Effector memory CD8-positive, alpha-beta T cell (primary cell): ENCODE measurements at regions not wholly inside any gene's neighbourhood (a gene's known extent, or its start where the extent isn't known, plus 50 kb on each side); places are given as distances from the start of the nearest gene placed in this dataset.

Experiments
- ATAC-seq: fragments of 150-1000 bp; cut with Tn5 transposase; replicated peaks from 2 replicates; pipeline ENCODE4 v1.10.0; 2021; ENCODE audit warnings: mild to moderate bottlenecking, moderate library complexity
- DNase-seq, 3 experiments: peaks; one replicate each; pipeline ENCODE4 v3.0.0; 2021
- H3K27ac Mint-ChIP-seq, 2 donors: one replicate each; pipeline ENCODE4 v1.8.0; 2022; ENCODE audit warnings: mild to moderate bottlenecking in 2 of 2, mixed read lengths in 2 of 2, moderate library complexity in 2 of 2
- H3K27me3 Mint-ChIP-seq, 2 donors: one replicate each; pipeline ENCODE4 v1.8.0; 2022; ENCODE audit warnings: mixed read lengths in 2 of 2
- H3K36me3 Mint-ChIP-seq: one replicate; pipeline ENCODE4 v1.8.0; 2022; ENCODE audit warnings: mild to moderate bottlenecking, moderate library complexity, mixed read lengths; ENCODE audit not compliant: insufficient read depth
- H3K4me1 Mint-ChIP-seq, 2 donors: one replicate each; pipeline ENCODE4 v1.8.0; 2022; ENCODE audit warnings: low read depth in 2 of 2, mixed read lengths in 2 of 2
- H3K4me3 Mint-ChIP-seq, 2 donors: one replicate each; pipeline ENCODE4 v1.8.0; 2022; ENCODE audit warnings: mild to moderate bottlenecking in 2 of 2, mixed read lengths in 2 of 2, moderate library complexity in 2 of 2
- H3K9me3 Mint-ChIP-seq, 2 donors: one replicate each; pipeline ENCODE4 v1.8.0; 2022; ENCODE audit warnings: mixed read lengths in 2 of 2

DNA sequence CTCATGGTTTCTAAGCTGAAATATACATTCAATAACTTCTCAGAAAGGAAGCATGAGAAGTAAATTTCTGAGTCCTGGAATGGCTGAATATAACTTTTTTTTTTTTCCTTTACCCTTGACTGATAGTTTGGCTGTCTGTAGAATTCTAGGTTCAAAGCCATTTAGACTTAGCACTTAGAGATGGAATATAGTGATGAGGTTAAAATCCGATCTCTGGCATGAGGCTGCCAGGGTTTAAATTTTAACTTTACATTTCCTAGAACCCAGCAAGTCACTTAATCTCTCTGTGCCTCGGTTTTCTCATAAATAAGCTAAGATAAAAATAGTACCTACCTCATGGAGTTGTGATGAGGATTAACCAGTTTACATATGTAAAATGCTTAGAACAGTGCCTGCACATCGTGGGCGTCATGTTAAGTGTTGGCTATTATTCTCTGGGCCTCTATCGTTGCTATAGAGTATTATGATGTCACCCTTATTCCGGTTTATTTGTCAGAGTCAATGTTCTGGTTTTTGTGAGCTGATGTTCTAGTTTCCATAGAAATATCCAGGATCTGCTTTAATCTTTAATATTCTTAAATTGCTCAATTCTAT is 199.8 kb upstream of the TLE3 start:
- Mint-ChIP-seq H3K27ac (no peak overlapping the region), H3K4me1 (peaks cover 5 to 9% of the 10 kb centered on the region in 2 donors), H3K27me3 (no peaks in the 10 kb centered on the region), H3K36me3 (peaks cover 5% of the 10 kb centered on the region), H3K9me3 (no peaks in the 10 kb centered on the region), H3K4me3 (no peak overlapping the region)
- ATAC-seq (no peak), DNase-seq (no peak)

DNA sequence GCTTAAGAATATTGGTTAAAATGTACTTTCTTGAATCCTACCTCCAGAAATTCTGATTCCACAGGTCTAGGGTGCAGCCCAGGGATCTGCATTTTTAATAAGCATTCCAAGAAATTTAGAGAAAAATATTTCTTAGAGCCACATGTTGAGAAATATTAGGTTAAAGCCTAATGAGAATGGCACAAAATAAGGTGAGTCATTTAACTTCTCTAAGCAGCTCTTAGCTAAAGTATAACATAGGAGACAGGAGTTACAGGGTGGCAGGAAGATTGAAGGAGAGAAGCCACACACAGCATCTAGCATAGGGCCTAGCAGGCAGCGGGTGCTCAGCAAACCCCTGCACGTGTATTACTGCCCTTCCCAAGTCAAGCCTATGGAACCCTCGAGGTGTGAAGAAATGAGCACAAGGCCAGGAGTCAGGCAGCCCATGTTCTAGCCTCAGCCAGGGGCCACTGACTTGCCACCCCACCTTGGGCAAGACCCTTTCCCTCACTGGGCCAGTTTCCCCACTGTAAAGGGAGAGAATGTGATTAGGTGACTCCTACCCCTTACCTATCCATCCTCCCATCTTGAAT is 197.1 kb upstream of the TLE3 start:
- Mint-ChIP-seq H3K4me3 (no peak overlapping the region), H3K27me3 (peaks cover 0 to 18% of the 10 kb centered on the region in 2 donors), H3K4me1 (no peaks in the 10 kb centered on the region), H3K36me3 (no peaks in the 10 kb centered on the region), H3K9me3 (no peaks in the 10 kb centered on the region), H3K27ac (no peak overlapping the region)
- DNase-seq (no peak), ATAC-seq (no peak)

DNA sequence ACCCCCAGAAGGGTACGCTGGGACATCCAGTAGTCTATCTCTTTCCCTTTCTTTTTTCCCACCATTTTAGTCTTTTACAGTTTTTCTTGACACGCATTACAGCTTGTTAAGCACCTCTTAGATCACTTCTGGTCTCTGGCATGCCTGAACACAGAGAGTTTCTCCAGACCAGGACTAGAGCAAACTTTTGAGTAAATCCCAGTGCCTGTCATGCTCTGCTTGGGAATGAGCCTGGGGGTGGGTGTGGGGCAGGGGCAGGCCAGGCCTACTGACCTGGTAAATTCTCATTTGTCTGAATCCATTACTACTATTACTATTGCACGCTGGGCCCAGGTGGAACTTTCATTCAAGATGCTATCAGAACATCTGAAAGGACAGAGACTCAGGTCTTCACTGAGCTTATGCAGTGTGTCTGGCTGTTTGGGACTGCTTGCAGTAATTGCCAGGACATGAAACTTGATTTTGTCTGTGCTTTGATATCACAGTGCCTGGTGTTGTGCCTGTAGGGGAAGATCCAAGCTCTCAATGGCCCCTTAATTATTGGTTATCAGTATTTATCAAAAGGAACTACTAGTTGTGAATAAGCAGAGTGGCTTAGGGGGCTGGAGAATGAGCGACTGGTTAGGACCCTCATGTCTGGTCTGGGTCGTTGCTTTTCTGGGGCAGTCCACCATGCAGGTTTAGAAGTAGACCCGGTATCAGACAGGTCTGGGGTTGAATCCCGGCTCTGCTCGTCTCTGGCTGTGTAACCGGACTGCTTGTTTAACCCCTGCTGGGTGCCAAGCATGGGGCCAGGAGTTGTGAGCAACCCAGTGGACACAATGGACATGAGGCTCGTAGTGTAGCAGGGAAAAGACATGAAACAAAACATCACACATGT is 196.1 kb upstream of the TLE3 start:
- no peak for DNase-seq
- peaks cover 0 to 24% of the 10 kb centered on the region in 2 donors for H3K27me3 Mint-ChIP-seq
- H3K4me3 Mint-ChIP-seq, result no peak overlapping the region
- no peak for ATAC-seq
- no peaks in the 10 kb centered on the region for H3K4me1 Mint-ChIP-seq
- no peaks in the 10 kb centered on the region for H3K9me3 Mint-ChIP-seq
- H3K27ac Mint-ChIP-seq, result no peak overlapping the region
- H3K36me3 Mint-ChIP-seq, result no peaks in the 10 kb centered on the region

DNA sequence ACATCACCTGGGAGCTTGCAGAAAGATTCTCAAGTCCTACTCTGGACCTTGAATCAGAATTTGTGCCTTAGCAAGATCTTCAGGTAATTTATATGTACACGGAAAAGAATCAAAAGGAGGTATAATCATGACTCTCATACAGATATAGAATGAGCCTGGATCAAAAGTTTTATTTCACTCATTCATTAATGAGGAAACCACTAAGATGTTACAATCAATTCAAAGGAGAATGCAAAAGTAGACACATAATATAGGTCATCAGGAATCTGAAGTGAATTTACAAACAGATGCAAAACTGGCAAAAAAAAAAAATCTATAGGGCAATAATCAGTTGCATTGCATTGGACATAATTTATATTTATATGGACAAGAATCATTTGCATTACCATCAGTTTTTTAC is 195.4 kb upstream of the TLE3 start:
- Mint-ChIP-seq H3K27ac (no peak overlapping the region), H3K9me3 (no peaks in the 10 kb centered on the region), H3K4me1 (no peaks in the 10 kb centered on the region), H3K36me3 (no peaks in the 10 kb centered on the region), H3K4me3 (no peak overlapping the region), H3K27me3 (peaks cover 0 to 24% of the 10 kb centered on the region in 2 donors)
- DNase-seq (no peak), ATAC-seq (no peak)

DNA sequence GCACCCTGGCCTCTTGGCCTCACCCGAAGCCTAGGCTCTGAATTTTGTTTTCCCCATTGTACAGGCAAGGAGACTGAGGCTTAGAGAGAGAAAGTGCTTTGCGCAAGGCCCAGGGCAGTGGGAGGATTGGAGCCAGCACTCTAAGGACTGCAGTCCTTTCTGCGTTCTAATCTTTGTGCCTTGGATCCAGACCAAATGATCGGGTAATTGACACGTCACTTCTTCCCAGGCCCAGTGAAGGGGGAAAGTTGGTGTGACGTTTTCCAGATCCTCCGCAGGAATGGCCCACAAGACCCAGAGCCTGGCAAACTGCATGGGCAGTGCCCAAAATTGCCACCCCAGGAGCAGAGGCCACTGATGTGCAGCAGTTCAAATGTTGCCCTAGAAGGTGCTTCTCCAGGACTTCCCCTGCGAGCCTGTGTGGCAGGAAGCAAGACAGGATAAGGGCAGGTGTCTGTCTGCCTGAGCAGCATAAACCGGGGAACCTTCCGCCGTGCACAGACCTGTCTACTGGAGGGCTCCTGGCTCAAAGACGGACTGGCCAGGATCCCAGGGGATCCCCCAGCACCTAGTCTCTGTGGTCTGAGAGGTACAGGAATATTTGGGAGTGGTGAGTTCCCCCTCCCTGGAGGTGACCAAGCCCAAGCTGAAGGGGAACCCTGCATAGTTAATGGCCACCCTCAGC is 194.5 kb upstream of the TLE3 start:
- Mint-ChIP-seq H3K27me3 (peaks cover 0 to 24% of the 10 kb centered on the region in 2 donors), H3K27ac (no peak overlapping the region), H3K4me3 (no peak overlapping the region), H3K36me3 (no peaks in the 10 kb centered on the region), H3K9me3 (no peaks in the 10 kb centered on the region), H3K4me1 (no peaks in the 10 kb centered on the region)
- ATAC-seq, result no peak
- DNase-seq, result no peak

DNA sequence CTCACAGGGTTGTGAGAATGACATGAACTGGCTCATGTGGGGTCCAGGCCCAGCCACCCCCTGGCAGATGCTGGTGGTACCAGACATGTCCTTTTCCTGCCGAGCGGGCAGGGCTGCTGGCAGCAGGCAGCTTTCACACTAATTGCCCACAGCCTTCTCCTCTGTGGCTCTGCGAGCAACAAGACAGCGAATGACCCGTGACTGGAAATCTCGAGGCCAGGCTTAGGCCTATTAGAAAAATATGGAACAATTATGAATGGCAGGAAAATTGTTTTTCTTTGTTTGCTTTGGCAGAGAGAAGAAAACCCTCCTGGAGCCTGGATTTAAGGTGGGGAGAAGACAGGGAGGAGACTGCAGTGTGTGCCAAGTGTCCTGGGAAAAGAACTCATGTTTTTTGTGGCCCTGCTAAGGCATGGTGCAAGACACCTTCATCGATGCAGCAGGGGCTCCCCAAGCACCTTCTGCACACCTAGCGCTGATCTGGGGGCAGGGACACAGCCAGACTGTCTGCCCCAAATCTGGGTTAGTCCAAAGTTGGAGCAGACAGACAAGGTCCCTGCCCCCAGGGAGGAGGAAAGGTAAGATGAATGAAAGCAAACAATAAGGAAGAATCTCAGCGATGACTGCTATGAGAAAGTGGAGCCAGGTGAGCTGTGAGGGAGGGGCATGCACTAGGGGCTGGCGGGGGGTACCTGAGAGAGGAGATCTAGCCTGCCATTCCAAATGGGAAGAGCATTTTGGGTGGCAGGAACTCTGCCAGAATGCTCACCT is 193.8 kb upstream of the TLE3 start:
- Mint-ChIP-seq H3K27me3 (peaks cover 0 to 24% of the 10 kb centered on the region in 2 donors), H3K36me3 (no peaks in the 10 kb centered on the region), H3K4me1 (no peaks in the 10 kb centered on the region), H3K9me3 (no peaks in the 10 kb centered on the region), H3K27ac (peak overlapping the region in 1 of 2 donors; percentile 29), H3K4me3 (no peak overlapping the region)
- DNase-seq (no peak), ATAC-seq (no peak)

DNA sequence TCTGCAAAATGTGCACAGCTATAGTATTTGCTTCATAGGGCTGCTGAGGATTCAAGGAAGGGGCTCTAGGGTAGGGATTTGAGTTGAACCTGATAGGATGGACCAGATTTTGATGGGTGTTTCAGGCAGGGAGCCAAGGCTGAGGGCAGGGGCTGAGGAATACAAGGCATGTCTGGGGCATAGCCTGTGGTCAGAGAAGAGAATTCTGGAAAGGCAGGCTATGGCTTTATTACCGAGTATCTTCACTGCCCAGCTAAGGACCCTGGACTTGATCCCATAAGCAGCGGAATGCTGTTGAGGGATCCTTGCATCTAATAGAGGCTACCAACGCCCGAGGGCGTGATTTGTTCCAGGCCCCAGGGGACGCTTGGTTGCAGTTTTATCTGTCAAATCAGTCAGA is 193.0 kb upstream of the TLE3 start:
- Mint-ChIP-seq H3K4me1 (no peaks in the 10 kb centered on the region), H3K27ac (no peak overlapping the region), H3K9me3 (no peaks in the 10 kb centered on the region), H3K4me3 (no peak overlapping the region), H3K36me3 (no peaks in the 10 kb centered on the region), H3K27me3 (peaks cover 0 to 24% of the 10 kb centered on the region in 2 donors)
- ATAC-seq (no peak), DNase-seq (no peak)

DNA sequence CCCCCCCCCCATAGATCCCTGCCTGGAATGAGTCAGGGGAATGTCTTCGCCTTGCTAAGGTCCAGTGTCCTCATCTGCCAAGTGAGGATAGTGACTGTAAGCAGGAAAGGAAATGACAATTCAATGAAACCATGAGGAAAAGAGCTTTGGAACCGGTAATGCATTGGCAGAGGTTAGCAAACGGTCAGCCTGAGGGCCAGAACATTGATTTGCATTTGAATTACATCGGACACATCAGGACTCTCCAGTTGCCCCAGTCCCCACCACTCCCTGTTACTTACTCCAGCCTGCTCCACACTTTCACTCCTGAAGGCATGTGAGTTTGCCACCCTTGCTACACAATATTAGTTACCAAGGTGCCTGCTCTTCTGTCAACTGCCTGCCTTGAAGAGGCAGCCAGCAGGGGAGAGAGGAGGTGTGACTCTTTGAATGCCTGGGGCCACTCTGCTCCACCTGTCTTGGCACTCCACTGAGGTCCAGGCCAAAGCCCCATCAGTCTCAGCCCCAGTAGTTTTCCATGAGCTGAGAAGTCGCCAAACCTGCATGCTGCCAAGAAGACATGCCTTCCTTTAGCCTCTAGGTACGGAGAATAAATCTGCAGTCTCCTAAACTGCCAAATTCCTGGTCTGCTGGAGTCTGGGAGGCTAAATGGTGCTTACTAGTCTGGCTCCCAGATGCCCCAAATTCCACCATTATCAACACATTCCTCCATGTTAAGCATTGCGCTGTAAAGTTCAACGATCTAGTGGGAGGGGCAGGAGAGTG is 191.7 kb upstream of the TLE3 start:
- H3K27ac Mint-ChIP-seq, result peak overlapping the region in 1 of 2 donors; percentile 22
- ATAC-seq (no peak), DNase-seq (no peak)
- no peak overlapping the region for H3K4me3 Mint-ChIP-seq
- H3K9me3 Mint-ChIP-seq, result no peaks in the 10 kb centered on the region
- H3K27me3 Mint-ChIP-seq, result peaks cover 0 to 24% of the 10 kb centered on the region in 2 donors
- H3K36me3 Mint-ChIP-seq, result peaks cover 4% of the 10 kb centered on the region
- peaks cover 3 to 4% of the 10 kb centered on the region in 2 donors for H3K4me1 Mint-ChIP-seq

DNA sequence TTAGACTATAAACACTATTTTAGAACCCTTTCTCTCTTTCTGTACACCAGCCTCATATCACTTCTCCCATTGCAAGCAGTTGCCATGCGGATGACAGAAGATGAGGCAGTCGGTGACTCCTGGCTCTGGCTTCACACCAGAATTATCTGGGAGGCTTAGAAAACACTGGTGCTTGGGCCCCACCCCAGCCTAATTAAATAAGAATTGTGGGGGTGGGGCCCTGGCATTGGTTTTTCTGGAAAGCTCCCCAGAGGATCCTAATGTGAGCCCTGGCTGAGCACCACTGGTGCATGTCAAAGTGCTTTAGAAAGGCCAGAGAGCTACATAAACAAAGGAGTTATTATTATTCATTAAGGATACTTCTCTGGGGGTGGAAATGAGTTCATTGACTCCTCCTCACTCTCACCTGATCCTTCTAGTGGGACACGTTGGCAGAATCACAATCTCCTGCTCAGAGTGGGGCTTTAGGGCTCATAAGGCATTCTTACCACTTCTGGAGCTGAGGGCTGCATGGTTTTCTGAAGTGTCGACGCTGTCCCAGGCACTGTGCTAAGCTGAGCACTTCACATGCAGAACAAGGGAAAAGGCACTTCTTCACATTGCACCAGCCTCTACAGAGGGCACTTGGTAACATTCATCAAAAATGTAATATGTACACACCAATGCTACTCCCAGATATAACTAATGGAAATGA is 188.5 kb upstream of the TLE3 start:
- Mint-ChIP-seq H3K4me1 (peaks cover 3 to 4% of the 10 kb centered on the region in 2 donors), H3K27ac (no peak overlapping the region), H3K9me3 (no peaks in the 10 kb centered on the region)

DNA sequence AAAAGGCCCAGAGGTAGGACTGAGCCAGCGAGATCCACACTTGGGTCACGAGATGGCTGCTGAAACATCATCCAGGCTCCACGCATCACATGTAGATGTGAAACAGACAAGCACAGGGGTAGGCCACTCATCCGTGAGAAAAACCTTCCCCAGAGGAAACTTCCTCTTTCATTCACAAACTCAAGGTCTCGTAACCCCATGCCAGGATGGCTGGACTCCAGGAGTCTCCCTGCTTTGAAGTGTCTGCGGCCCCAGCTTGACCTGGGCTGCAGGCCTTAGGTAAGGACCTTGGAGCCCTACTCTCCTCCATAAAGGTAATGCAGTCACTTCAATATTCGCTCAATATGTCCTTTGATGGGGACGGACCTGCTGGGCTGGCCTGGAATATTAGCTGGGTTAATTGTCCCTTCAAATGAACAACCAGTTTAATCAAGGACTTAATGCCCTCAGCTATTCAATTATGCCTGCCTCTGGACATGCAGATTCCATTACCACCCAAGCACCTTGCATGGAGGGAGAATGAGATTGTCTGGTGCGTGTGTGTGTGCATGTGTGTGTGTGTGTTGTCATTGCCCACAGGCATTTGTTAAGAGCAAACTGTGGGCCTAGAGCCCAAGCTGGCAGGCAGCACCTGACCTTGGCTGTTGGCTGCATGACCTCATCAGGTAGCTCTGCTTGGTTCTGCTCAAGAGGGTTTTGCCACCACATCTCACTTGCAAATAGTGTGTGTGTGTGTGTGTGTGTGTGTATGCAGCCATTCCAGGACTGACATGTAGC is 186.9 kb upstream of the TLE3 start:
- DNase-seq (no peak), ATAC-seq (peak; percentile 42)
- Mint-ChIP-seq H3K4me1 (peaks cover 3 to 4% of the 10 kb centered on the region in 2 donors), H3K36me3 (peaks cover 7% of the 10 kb centered on the region), H3K9me3 (no peaks in the 10 kb centered on the region), H3K27me3 (peaks cover 0 to 4% of the 10 kb centered on the region in 2 donors), H3K27ac (no peak overlapping the region), H3K4me3 (no peak overlapping the region)

More for the DNA sequence above, 188.5 kb upstream of the TLE3 start:
- no peak for DNase-seq
- no peak for ATAC-seq
- no peak overlapping the region for H3K4me3 Mint-ChIP-seq
- H3K27me3 Mint-ChIP-seq, result peaks cover 0 to 16% of the 10 kb centered on the region in 2 donors
- peaks cover 7% of the 10 kb centered on the region for H3K36me3 Mint-ChIP-seq

DNA sequence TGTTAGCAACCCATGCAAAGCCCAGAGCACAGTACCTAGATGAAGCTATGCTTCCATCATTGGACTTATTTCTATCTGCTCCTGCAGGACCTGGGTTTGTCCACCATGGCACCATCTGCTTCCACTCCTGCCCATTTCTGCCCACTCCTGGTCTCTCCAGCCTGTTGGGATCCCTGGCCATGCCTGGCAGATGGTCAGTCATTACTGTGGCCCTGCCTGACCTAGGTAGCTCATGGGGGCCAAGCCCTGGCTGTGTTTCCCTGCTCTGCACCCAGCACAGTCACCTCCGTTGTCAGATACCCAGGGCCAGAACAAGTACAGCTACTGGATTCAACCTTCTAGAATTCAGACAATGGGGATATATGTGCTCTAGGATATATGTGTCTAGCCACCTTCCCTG is 185.8 kb upstream of the TLE3 start:
- Mint-ChIP-seq H3K4me3 (no peak overlapping the region), H3K27me3 (no peaks in the 10 kb centered on the region), H3K9me3 (no peaks in the 10 kb centered on the region), H3K27ac (no peak overlapping the region), H3K36me3 (peaks cover 7% of the 10 kb centered on the region), H3K4me1 (peaks cover 3 to 4% of the 10 kb centered on the region in 2 donors)
- no peak for DNase-seq
- ATAC-seq, result no peak
